ENCODE measurements at regions not wholly inside any gene's neighbourhood (a gene's known extent, or its start where the extent isn't known, plus 50 kb on each side); places are given as distances from the start of the nearest gene placed in this dataset.

GRCh38 chr7:118079369-118079768 is 104.6 kb upstream of the LSM8 start:
- peak; percentile 6 for DNase-seq (ENCODE audit: low read depth)

GRCh38 chr7:118080947-118081346 is 103.0 kb upstream of the LSM8 start:
- DNase-seq (ENCODE audit: low read depth), result peak; percentile 74

- DNase-seq (ENCODE audit: low read depth), result peak; percentile 8
Observed at GRCh38 chr7:118082506-118082905, 101.5 kb upstream of the LSM8 start.

DNA sequence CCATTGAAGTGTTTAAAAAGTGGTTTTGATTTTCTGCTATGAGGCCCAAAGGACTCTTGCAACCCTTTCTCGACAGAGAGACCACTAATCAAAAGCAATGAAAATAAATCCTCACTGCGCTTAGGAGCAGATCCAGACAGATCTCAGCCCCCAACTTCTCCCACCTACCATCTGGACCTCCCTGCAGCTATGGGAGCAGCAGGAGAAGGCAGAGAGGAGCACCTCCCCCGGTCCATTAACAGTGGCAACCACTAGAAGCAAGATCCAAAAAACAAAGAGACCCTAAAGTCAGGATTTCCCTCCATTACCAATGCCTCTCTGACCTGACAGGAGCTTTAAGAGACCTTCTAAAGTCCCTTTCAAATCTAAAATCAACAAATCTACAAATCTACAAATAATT is 99.0 kb upstream of the LSM8 start:
- DNase-seq (ENCODE audit: low read depth), result no peak

- DNase-seq (ENCODE audit: low read depth), result no peak
Observed at GRCh38 chr7:118087126-118087525, 96.8 kb upstream of the LSM8 start.

DNA sequence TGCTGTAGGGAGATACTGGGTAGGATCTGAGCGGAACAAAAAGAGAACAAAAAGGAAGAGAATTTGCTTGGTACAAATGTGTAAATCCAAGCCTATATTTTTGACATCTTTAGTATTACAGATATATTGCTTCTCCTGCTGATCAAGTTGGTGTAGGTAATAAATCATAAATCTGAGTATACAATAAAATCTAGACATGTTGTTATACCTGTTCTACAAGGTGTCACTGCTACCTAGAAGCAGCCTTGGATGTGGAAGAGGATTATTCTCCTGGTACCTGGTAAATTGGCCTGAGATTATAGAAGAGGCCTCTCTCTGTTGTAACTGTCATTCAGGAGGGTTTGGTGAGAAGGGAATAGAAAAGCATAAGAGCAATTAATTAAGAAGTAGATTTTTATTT is 89.9 kb upstream of the LSM8 start:
- no peak for DNase-seq (ENCODE audit: low read depth)

DNA sequence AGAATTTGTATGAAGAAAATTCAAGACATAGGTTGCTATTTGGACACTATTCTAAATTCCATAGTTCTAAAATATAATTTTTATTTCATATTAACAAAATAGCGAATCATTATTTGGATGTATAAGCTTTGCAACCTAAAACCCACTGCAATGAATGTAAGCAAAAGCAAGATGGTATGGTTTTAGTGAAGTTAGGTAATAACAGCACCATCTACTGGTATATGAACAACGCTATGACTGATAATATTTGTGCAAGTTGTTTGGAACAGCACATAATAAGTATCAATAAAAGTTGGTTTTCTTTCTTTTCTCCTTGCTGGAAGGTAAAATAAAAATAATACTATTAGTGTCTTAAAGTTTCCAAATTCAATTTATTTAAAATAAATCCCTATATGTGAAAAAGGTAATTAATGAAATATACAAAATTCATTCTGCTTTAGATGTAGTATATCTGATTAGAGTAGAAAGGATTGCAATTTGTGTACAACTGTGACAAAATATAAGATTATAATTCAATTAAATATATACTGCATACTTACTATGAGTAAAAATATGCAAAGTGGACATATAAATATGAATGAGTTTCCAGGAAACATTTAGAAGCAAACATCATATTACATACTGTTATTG is 79.0 kb upstream of the LSM8 start:
- peak; percentile 15 for DNase-seq (ENCODE audit: low read depth)

GRCh38 chr7:118109607-118110006 is 74.4 kb upstream of the LSM8 start:
- DNase-seq (ENCODE audit: low read depth), result no peak

DNA sequence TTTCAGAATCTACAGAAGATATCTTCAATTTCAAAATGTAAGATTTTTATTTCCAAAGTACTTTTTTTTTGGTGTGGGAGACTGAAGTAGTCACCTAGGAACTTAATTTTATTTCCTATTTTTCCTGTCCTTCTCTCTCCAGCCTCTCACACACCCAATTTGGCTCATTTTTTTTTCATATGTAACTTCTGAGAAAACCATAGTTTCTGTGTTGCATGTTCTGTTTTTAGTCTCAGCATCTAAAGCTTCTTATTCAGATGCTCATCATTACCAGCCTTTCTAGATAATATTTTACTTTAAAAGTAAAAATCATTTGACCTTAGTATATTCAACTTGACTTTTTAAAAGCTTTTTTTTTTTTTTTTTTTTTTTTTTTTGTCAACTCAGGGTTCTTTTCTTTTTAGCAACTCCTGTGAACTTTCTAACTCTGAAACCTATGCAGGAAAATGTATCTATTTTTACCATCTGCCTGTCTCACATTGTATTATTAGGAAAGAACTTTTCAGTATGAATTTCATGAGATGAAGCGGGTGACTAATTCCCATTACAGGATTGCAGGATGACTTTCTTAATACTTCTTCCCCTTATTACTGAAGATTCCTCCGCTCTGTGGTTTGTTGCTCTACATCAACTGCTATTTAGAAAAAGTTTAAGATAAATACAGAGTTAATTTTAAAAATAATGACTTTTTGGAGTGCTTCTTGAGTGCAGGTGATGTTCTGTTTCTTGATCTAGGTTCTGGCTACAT is 73.6 kb upstream of the LSM8 start:
- no peak for DNase-seq (ENCODE audit: low read depth)

- DNase-seq (ENCODE audit: low read depth), result no peak
Observed at GRCh38 chr7:118111347-118111746, 72.6 kb upstream of the LSM8 start.

DNA sequence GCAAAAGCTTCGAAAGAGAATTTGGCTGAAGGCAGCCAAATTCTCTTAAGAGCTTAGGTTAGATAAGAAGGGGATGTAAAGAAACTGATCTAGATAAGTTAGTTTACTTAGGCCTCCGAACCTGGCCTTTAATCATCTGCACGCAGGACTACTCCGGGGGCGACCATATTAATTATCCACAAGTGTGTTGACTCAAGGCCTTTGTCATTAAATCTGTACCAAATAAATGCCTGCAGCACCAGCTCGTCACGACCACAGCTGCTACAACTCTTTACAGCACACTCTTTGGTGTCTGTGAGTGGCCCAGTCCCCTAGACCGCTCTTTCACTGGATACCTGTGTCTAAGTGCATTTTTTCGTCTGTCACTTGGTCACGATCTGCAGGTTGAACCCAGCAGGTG is 69.8 kb upstream of the LSM8 start:
- no peak for DNase-seq (ENCODE audit: low read depth)

- no peak for DNase-seq (ENCODE audit: low read depth)
Observed at GRCh38 chr7:118129041-118129795, 54.7 kb upstream of the LSM8 start.

DNA sequence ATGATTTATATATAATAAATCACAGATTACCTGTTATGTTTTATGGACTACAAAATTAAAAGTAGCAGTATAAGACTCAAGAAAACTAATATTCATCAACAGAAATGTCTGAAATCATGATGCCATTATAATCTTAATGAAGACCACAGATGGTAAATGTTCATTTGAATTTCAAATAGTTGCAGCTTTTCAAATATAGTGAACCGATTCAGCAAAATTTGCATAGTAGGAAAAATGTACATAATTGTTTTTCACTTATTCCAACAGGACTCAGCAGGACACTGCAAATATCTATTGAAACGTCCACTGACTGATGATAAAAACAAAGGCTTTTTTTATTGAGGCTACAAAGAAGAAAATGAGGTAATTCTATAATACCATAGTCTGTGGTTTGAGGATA is 51.2 kb upstream of the LSM8 start:
- no peak for DNase-seq (ENCODE audit: low read depth)
